Naive thymus-derived CD4-positive, alpha-beta T cell (primary cell): ENCODE measurements at regions not wholly inside any gene's neighbourhood (a gene's known extent, or its start where the extent isn't known, plus 50 kb on each side); places are given as distances from the start of the nearest gene placed in this dataset.
"Not testable (repeated sequence)": the region's sequence is repeated elsewhere in the genome, so short reads cannot be mapped to it uniquely, and the experiment has no call there.

ENCODE experiments used
- ATAC-seq: fragments of 150-1000 bp; cut with Tn5 transposase; 2 replicates; pipeline ENCODE4 v1.10.0; 2021; ENCODE audit warnings: mild to moderate bottlenecking, moderate library complexity
- CTCF ChIA-PET: fragments of 350-600 bp; sonication (Branson Sonifier 250); formaldehyde crosslinking; loops from one replicate; lab custom pipeline; 2021; ENCODE audit warnings: antibody characterized with exemption; lab: Charles Lee
- POLR2A ChIA-PET: fragments of 350-600 bp; sonication (Branson Sonifier 250); formaldehyde crosslinking; loops from one replicate; lab custom pipeline; 2021; ENCODE audit warnings: antibody characterized with exemption, inconsistent platforms; lab: Charles Lee
- DNase-seq, 9 donors: peaks; one replicate each; pipeline versions ENCODE4 v3.0.0 to v3.0.0-alpha.2; 2020 to 2022; ENCODE audit warnings: mixed read lengths in 1 of 9
- H3K27ac ChIP-seq: one replicate; pipeline ENCODE4 v1.7.0; 2013; ENCODE audit warnings: mild to moderate bottlenecking, low read depth, low read length, moderate library complexity
- H3K27me3 ChIP-seq, 2 donors: one replicate each; pipeline ENCODE4 v1.7.0; 2013; ENCODE audit warnings: low read length in 2 of 2, mild to moderate bottlenecking in 2 of 2, moderate library complexity in 2 of 2; ENCODE audit not compliant: control insufficient read depth in 2 of 2, insufficient read depth in 2 of 2
- H3K36me3 ChIP-seq, 3 experiments: 1 replicate in 2 of 3; 2 replicates in 1 of 3; pipeline ENCODE4 v1.7.0; 2013; ENCODE audit warnings: low read length in 3 of 3, mild to moderate bottlenecking in 3 of 3, moderate library complexity in 1 of 3; ENCODE audit not compliant: insufficient read depth in 3 of 3, control insufficient read depth in 2 of 3
- H3K4me1 ChIP-seq, 2 donors: one replicate each; pipeline ENCODE4 v1.7.0; 2013; ENCODE audit warnings: low read length in 2 of 2, mild to moderate bottlenecking in 2 of 2, moderate library complexity in 1 of 2; ENCODE audit not compliant: control insufficient read depth in 2 of 2, insufficient read depth in 2 of 2
- H3K4me3 ChIP-seq: 2 replicates; pipeline ENCODE4 v1.7.0; 2013; ENCODE audit warnings: mild to moderate bottlenecking, low read length
- H3K9me3 ChIP-seq, 3 experiments: 1 replicate in 2 of 3; 2 replicates in 1 of 3; pipeline ENCODE4 v1.7.0; 2013; ENCODE audit warnings: low read length in 3 of 3; ENCODE audit not compliant: control insufficient read depth in 2 of 3
- H3K27ac Mint-ChIP-seq, 9 donors: one replicate each; pipeline ENCODE4 v1.8.0; 2020 to 2022; ENCODE audit warnings: mixed read lengths in 9 of 9, mild to moderate bottlenecking in 8 of 9, moderate library complexity in 5 of 9, inconsistent platforms in 2 of 9
- H3K27me3 Mint-ChIP-seq, 5 donors: one replicate each; pipeline ENCODE4 v1.8.0; 2021 to 2022; ENCODE audit warnings: mixed read lengths in 5 of 5, mild to moderate bottlenecking in 1 of 5
- H3K36me3 Mint-ChIP-seq, 5 donors: one replicate each; pipeline ENCODE4 v1.8.0; 2020 to 2022; ENCODE audit warnings: mixed read lengths in 5 of 5, mild to moderate bottlenecking in 3 of 5, inconsistent platforms in 1 of 5
- H3K4me1 Mint-ChIP-seq, 7 donors: one replicate each; pipeline ENCODE4 v1.8.0; 2020 to 2022; ENCODE audit warnings: mixed read lengths in 7 of 7, mild to moderate bottlenecking in 3 of 7, inconsistent platforms in 1 of 7
- H3K4me3 Mint-ChIP-seq, 10 donors: one replicate each; pipeline ENCODE4 v1.8.0; 2020 to 2022; ENCODE audit warnings: mild to moderate bottlenecking in 10 of 10, mixed read lengths in 10 of 10, moderate library complexity in 6 of 10, inconsistent platforms in 2 of 10
- H3K9me3 Mint-ChIP-seq, 11 donors: one replicate each; pipeline ENCODE4 v1.8.0; 2020 to 2022; ENCODE audit warnings: mixed read lengths in 11 of 11, mild to moderate bottlenecking in 4 of 11, inconsistent platforms in 1 of 11, moderate library complexity in 1 of 11
- intact Hi-C, 2 donors: fragments of 100-400 bp; cut with micrococcal nuclease; formaldehyde crosslinking; loops; one replicate each; pipeline ENCODE4 v1.15.1; 2023

DNA sequence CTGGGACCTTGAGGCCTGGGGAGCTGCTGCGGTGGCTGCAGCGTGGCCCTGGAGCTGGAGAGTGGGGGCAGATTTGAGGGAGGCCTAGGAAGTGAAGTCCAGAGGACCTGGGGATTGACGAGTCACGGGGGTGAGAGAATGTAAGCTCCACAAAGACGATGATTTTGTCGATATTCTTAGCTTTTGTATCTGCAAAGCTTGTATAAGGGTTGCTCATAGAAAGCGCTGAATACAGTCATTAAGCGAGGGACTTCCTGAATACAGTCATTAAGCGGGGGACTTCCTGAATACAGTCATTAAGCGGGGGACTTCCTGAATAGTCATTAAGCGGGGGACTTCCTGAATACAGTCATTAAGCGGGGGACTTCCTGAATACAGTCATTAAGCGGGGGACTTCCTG, 89.3 kb upstream of the FRMD1 start:
- DNase-seq, POLR2A ChIA-PET, H3K4me1 Mint-ChIP-seq, H3K4me3 Mint-ChIP-seq, intact Hi-C loops, CTCF ChIA-PET, H3K9me3 ChIP-seq, H3K27ac ChIP-seq, H3K27me3 ChIP-seq, H3K27ac Mint-ChIP-seq, ATAC-seq, H3K36me3 Mint-ChIP-seq, H3K4me3 ChIP-seq, H3K4me1 ChIP-seq, H3K36me3 ChIP-seq: not testable (repeated sequence)
- Mint-ChIP-seq H3K27me3 (peaks cover 0 to 35% (median 8%) of the 10 kb centered on the region in 5 donors), H3K9me3 (peaks cover 0 to 12% (median 0%) of the 10 kb centered on the region in 11 donors)

DNA sequence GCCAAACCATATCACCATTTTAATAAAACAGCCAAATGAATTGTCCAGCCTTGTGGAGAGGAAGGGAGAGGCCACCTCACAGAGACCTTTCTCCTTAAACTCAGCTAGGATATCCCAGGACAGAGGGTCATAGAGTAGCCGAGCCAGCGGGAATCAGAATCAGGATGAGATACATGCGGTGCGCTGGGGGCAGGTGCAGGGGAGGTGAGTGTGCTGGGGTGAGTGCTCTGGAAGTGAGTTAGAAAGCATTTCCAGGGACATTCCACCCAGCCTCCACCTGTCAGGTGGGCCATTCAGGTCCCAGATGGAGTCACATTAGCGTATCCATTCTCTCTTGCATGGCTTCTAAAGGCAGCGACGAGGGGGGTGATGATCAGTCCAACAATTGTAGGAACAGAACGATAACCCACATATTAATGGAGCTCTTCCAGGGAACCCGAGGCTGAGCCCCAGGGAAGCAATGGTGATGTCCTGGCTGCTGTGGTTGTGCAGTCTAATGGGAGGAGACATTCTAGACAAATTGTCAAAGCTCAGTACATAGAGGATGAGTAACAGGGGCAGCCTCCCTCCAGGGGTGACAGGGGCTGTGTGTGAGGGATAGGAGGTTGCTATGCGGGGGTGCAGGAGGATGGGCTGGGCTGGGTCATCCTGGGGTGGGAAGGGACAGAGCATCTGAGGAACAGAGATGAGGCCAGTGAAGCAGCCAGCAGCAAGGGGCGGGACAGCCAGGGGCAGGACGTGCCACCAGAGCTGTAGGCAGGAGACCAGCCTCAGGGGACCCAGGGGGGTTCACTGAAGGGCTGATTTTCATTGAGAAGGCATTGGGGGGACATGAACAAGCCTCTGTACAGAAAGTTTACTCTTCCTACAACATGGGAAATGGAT, 88.7 kb upstream of the FRMD1 start:
- no peaks in the 10 kb centered on the region for H3K36me3 Mint-ChIP-seq
- Histone ChIP-seq H3K4me1 (no peaks in the 10 kb centered on the region), H3K27me3 (no peaks in the 10 kb centered on the region), H3K4me3 (no peak overlapping the region), H3K36me3 (no peaks in the 10 kb centered on the region), H3K9me3 (no peaks in the 10 kb centered on the region), H3K27ac (no peak overlapping the region)
- no peaks in the 10 kb centered on the region for H3K4me1 Mint-ChIP-seq
- POLR2A ChIA-PET: no interaction called here
- ATAC-seq (no peak), DNase-seq (no peak)
- no peak overlapping the region for H3K27ac Mint-ChIP-seq
- H3K27me3 Mint-ChIP-seq: peaks cover 0 to 35% (median 9%) of the 10 kb centered on the region in 5 donors
- H3K9me3 Mint-ChIP-seq: peaks cover 0 to 12% (median 0%) of the 10 kb centered on the region in 11 donors
- H3K4me3 Mint-ChIP-seq: no peak overlapping the region
- CTCF ChIA-PET: no interaction called here
- intact Hi-C loops: no loop called here

DNA sequence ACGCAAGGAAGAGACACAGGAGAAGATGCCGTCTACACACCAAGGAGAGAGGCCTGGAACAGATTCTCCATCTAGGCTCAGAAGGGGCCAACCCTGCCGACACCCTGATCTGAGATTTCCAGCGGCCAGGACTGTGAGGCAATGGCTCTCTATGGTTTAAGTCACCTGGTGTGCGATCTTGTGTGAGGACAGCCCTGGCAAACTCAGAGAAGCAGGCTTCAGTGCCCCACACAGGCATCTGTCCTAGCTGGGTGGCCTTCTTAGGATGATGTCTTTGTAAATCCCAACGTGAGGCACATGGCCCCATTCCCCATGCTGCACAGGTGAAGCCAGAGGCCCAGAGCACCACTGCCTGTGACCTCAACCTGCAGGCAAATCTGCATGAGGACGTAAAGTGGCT, 87.6 kb upstream of the FRMD1 start:
- no peak for DNase-seq
- Histone ChIP-seq H3K4me3 (no peak overlapping the region), H3K36me3 (no peaks in the 10 kb centered on the region), H3K27ac (no peak overlapping the region), H3K9me3 (no peaks in the 10 kb centered on the region), H3K27me3 (no peaks in the 10 kb centered on the region), H3K4me1 (no peaks in the 10 kb centered on the region)
- Mint-ChIP-seq H3K36me3 (no peaks in the 10 kb centered on the region), H3K9me3 (peaks cover 0 to 12% (median 0%) of the 10 kb centered on the region in 11 donors), H3K4me1 (no peaks in the 10 kb centered on the region), H3K27ac (no peak overlapping the region), H3K27me3 (peaks cover 0 to 33% (median 11%) of the 10 kb centered on the region in 5 donors), H3K4me3 (no peak overlapping the region)
- ATAC-seq: no peak
- intact Hi-C loops: no loop called here
- ChIA-PET POLR2A (no interaction called here), CTCF (no interaction called here)

DNA sequence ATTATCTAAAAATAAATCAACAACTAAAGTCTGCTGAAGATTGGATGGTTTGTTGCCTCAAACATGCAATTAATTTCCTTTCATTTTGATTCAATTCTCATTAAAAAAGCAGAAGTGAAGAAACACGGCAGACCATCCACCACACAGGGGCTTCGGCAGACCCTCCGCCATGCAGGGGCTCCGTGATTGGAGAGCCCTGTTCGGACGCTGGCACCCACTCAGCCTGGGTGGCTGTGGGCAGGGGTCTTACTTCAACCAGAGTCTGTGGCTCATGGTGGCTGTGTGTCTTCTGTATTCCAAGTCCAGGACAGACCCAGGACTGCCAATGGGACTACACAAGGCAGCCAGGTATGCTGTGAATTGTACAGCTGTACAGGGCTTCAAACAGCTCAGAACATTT, 86.9 kb upstream of the FRMD1 start:
- Histone ChIP-seq H3K36me3 (no peaks in the 10 kb centered on the region), H3K27ac (no peak overlapping the region), H3K4me3 (no peak overlapping the region), H3K4me1 (no peaks in the 10 kb centered on the region), H3K27me3 (no peaks in the 10 kb centered on the region), H3K9me3 (no peaks in the 10 kb centered on the region)
- Mint-ChIP-seq H3K4me3 (no peak overlapping the region), H3K27ac (no peak overlapping the region), H3K9me3 (peaks cover 0 to 12% (median 0%) of the 10 kb centered on the region in 11 donors), H3K4me1 (no peaks in the 10 kb centered on the region), H3K27me3 (peaks cover 0 to 28% (median 5%) of the 10 kb centered on the region in 5 donors), H3K36me3 (no peaks in the 10 kb centered on the region)
- ATAC-seq (no peak), DNase-seq (no peak)
- ChIA-PET POLR2A (no interaction called here), CTCF (no interaction called here)
- intact Hi-C loops: no loop called here

DNA sequence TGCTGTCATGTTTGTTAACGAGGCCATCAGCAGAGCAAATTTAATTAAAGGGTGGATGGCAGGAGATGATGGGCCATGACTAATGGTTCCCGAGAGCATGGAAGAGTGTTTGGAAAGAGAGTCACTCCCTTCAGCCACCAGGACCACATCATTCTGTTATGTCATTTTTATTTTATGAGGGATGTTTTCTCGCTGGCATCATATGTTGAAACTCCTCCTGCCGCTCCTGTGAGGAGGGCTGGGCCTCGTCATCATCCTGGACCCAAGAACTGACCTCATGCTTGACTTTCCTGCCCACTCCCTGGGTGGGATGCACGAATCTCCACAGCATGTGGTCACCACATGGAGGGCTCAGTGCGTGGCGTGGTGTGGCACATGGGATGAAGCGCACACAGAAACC, 86.4 kb upstream of the FRMD1 start:
- ChIA-PET CTCF (no interaction called here), POLR2A (no interaction called here)
- Mint-ChIP-seq H3K27me3 (peaks cover 0 to 29% (median 4%) of the 10 kb centered on the region in 5 donors), H3K4me1 (peaks cover 0 to under 1% (median 0%) of the 10 kb centered on the region in 7 donors), H3K9me3 (peaks cover 0 to 12% (median 0%) of the 10 kb centered on the region in 11 donors), H3K4me3 (no peak overlapping the region), H3K36me3 (no peaks in the 10 kb centered on the region), H3K27ac (no peak overlapping the region)
- Histone ChIP-seq H3K4me3 (no peak overlapping the region), H3K27ac (no peak overlapping the region), H3K27me3 (no peaks in the 10 kb centered on the region), H3K36me3 (no peaks in the 10 kb centered on the region), H3K4me1 (no peaks in the 10 kb centered on the region), H3K9me3 (no peaks in the 10 kb centered on the region)
- ATAC-seq (no peak), DNase-seq (no peak)
- intact Hi-C loops: no loop called here

DNA sequence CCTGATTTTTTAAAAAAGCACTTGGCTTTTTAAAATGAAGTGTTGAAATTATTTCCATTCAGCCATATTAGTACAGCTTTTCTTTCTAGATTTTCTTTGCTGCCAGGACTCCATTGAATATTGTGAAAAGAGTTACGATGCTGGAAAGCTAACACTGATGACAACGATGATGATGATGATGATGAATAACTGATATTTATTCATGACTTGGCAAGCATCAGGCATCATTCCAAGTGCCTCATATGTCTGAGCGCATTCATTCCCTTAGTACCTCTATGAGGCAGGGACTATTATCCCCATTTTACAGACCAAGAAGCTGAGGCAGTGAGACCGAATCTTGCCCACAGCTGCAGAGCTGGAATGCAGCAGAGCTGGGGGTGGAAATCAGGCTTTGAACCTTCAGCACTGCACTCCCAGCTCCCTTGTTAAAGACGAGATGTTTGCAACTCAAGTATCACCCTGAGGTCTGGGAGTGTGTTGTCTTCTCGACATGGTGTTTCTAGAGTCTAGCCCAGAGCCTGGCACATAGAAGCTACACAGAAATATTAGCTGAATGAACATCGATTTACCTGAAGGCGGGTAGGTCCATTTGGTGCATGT, 85.5 kb upstream of the FRMD1 start:
- H3K27me3 Mint-ChIP-seq: peaks cover 0 to 35% (median 10%) of the 10 kb centered on the region in 5 donors
- no peaks in the 10 kb centered on the region for H3K9me3 ChIP-seq
- no peak overlapping the region for H3K27ac Mint-ChIP-seq
- no peak for DNase-seq
- H3K36me3 Mint-ChIP-seq: no peaks in the 10 kb centered on the region
- H3K9me3 Mint-ChIP-seq: peaks cover 0 to 12% (median 0%) of the 10 kb centered on the region in 11 donors
- POLR2A ChIA-PET: no interaction called here
- H3K27ac ChIP-seq: no peak overlapping the region
- H3K4me1 ChIP-seq: no peaks in the 10 kb centered on the region
- no peaks in the 10 kb centered on the region for H3K36me3 ChIP-seq
- no peak overlapping the region for H3K4me3 ChIP-seq
- CTCF ChIA-PET: no interaction called here
- H3K27me3 ChIP-seq: no peaks in the 10 kb centered on the region
- intact Hi-C loops: no loop called here
- no peak overlapping the region for H3K4me3 Mint-ChIP-seq
- ATAC-seq: no peak
- peaks cover 0 to 2% (median 0%) of the 10 kb centered on the region in 7 donors for H3K4me1 Mint-ChIP-seq
